ENCODE measurements at regions not wholly inside any gene's neighbourhood (a gene's known extent, or its start where the extent isn't known, plus 50 kb on each side); places are given as distances from the start of the nearest gene placed in this dataset.

DNA sequence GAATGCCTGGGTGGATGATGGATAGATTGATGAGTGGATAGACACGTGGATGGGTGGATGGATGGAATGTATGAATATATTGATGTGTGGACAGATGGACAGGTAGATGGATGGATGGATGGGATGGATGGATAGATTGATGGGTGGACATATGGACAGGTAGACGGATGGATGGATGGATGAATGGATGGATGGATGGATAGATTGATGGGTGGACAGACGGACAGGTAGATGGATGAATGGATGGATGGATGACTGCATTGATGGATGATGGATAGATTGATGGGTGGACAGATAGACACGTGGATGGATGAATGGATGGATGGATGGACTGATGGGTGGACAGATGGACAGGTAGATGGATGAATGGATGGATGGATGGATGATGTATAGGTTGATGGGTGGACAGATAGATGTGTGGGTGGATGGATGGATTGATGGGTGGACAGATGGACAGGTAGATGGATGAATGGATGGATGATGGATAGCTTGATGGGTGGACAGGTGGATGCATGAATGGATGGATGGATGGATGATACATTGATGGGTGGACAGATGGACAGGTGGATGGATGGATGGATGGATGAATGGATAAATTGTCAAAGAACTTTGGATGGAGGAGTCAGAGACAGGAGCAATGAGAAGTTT, 171.4 kb upstream of the AFDN start:
- Histone ChIP-seq H3K4me3 (ENCODE audit: insufficient read depth, low read depth, low read length) (no peak overlapping the region), H3K36me3 (replicated peaks; ENCODE audit: control insufficient read depth, insufficient read depth, low read length) (no peaks in the 10 kb centered on the region), H3K27me3 (ENCODE audit: control insufficient read depth, insufficient read depth, low read length) (no peaks in the 10 kb centered on the region)
- no peak for DNase-seq

DNA sequence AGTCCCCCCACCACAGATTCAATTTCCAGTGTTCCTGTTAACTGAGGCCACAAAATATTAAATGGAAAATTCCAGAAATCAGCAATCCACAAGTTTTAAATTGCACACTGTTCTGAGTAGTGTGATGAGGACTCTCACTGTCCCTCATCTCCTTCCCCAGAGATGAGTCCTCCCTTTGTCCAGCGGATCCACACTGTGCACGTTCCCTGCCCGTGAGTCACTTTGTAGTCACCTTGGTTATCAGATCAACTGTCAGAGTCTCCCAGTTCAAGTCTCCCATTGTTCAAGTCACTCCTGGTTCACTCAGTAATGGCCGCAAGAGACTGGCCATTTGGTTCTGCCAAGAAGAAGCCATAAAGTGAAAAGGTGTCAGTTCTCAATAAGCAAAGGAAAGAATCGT, 168.6 kb upstream of the AFDN start:
- DNase-seq, result no peak
- no peak overlapping the region for H3K4me3 ChIP-seq (ENCODE audit: insufficient read depth, low read depth, low read length)
- no peaks in the 10 kb centered on the region for H3K36me3 ChIP-seq (replicated peaks; ENCODE audit: control insufficient read depth, insufficient read depth, low read length)
- H3K27me3 ChIP-seq (ENCODE audit: control insufficient read depth, insufficient read depth, low read length), result no peaks in the 10 kb centered on the region

DNA sequence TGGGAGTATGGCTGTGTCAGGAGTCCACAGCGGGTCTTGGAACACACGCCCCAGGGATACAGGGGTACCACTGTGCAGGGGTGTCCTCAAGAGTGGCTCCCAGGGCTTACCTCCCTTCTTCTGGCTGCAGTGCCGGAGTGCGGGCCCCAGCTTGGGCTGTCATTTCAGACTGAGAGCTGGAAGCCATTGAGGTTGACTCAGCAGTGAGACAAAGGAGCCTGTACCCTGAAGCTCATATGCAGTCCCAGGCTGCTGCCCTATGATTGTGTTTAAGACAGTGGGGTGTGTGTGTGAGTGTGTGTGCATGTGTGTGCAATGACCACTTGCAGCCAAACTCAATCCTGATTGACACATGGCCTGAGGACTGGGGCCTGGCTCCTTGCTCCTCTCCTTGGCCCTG, 167.7 kb upstream of the AFDN start:
- H3K27me3 ChIP-seq (ENCODE audit: control insufficient read depth, insufficient read depth, low read length), result no peaks in the 10 kb centered on the region
- DNase-seq, result no peak
- no peaks in the 10 kb centered on the region for H3K36me3 ChIP-seq (replicated peaks; ENCODE audit: control insufficient read depth, insufficient read depth, low read length)
- no peak overlapping the region for H3K4me3 ChIP-seq (ENCODE audit: insufficient read depth, low read depth, low read length)

DNA sequence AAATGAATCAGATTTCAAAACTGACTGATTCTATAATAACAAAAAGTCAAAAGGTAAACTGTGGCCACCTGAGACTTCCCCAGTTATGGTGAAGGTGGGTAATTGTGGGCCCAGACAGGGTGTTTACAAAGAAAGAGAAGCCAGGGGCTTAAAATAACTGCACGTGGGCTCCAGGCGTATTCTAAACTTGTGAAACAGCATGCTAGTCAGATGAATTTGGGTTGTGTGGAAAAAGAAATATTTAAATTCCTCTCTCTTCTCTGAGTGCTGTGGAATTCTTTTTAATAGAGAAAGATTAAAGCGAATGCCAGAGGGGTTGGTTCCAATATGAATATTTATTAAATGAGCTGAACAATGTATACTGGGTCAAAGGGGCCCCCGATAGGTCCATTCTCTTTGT, 166.3 kb upstream of the AFDN start:
- Histone ChIP-seq H3K4me3 (ENCODE audit: insufficient read depth, low read depth, low read length) (no peak overlapping the region), H3K27me3 (ENCODE audit: control insufficient read depth, insufficient read depth, low read length) (no peaks in the 10 kb centered on the region)
- DNase-seq, result no peak

DNA sequence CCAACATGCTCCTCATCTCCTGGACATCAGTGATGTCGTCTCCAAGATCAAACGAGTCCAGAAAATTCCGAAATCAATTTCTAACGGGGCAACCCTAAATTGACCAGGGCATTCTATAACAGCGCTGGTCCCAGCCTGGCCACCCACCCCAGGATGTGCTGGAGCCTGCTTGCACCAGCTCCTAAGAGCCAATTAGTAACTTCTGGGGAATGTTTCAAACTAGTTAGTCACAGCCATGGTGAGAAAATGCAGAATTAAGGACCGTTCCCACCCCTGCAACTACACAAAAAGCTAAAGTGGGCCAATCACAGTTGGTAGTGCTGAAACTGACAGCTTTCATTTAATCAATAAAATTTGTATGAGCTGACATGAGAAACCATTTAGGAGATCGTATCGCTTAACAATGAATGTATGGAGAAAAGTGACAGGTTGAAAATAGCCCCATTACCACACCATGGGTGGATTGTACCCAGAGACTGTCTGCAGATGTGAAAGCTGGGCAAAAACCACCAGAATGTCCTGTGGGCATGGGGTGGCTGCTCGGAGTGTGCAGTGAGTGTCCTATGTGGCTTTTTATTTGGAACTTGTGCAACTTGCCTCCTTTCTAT, 165.7 kb upstream of the AFDN start:
- Histone ChIP-seq H3K36me3 (replicated peaks; ENCODE audit: control insufficient read depth, insufficient read depth, low read length) (no peaks in the 10 kb centered on the region), H3K4me3 (ENCODE audit: insufficient read depth, low read depth, low read length) (no peak overlapping the region), H3K27me3 (ENCODE audit: control insufficient read depth, insufficient read depth, low read length) (no peaks in the 10 kb centered on the region)
- no peak for DNase-seq

More for the DNA sequence above, 166.3 kb upstream of the AFDN start:
- no peaks in the 10 kb centered on the region for H3K36me3 ChIP-seq (replicated peaks; ENCODE audit: control insufficient read depth, insufficient read depth, low read length)

DNA sequence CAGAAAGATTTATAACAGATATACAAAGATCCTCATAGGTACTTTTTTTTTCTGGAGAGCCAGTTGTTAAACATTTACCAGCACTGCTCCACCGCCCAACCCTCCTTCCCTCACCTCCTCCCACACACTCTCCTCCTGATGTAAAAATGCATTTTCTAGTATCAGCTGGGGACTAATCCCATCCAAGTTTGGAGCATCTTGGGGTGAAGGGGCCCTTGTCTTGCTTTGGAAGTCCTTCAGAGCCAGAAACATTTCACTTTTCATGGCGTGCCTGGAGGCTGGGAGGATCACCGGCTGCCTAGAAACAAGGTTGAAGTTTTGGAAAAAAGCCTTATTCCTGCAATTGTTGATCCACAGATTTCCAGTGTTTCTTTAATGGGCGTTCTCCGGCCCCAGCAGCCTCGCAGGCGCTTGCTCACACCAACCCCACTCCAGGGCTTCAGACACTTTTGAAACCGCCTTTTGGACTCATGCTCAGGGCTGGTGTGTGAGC, 165.1 kb upstream of the AFDN start:
- DNase-seq, result no peak
- Histone ChIP-seq H3K36me3 (replicated peaks; ENCODE audit: control insufficient read depth, insufficient read depth, low read length) (no peaks in the 10 kb centered on the region), H3K27me3 (ENCODE audit: control insufficient read depth, insufficient read depth, low read length) (no peaks in the 10 kb centered on the region), H3K4me3 (ENCODE audit: insufficient read depth, low read depth, low read length) (no peak overlapping the region)

DNA sequence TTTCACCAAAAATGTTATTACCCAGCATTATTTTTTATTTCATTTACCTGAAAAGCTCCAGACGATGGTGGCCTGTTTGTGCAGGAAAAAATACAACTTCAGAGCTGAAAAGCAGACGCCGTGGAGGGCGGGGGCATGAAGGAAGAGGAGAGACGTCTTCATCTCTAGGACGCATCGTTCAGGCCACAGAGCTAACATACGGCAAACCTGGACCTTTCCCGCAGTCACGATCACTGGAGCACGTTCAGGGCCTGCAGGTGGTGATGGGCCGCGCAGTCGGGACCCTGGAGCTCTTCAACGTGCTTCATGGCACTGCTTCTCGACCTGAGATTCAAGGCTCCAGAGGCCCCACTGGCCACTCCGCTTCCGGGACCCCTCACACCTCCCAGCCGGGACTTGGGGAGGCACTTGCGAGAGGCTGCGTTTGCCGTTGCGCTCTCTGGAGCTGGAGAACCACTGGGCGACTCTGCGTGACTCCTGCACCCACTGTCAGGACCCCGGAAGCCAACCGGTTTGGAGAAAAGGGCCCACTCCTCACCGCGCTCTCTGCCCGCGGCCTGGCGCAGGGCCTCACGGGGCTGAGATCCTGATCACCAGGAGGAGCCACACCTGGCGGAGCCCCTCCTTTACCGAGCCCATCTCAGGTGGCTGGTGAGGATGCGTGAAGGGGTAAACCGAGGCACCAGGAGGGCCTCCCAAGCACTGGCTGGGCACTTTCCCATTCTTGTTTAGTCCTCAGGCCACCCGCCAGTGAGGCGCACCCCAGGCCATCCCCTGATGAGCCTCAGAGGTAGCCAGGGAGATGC, 164.4 kb upstream of the AFDN start:
- H3K4me3 ChIP-seq (ENCODE audit: insufficient read depth, low read depth, low read length), result no peak overlapping the region
- peak; percentile 51 for DNase-seq
- H3K36me3 ChIP-seq (replicated peaks; ENCODE audit: control insufficient read depth, insufficient read depth, low read length), result no peaks in the 10 kb centered on the region
- no peaks in the 10 kb centered on the region for H3K27me3 ChIP-seq (ENCODE audit: control insufficient read depth, insufficient read depth, low read length)

DNA sequence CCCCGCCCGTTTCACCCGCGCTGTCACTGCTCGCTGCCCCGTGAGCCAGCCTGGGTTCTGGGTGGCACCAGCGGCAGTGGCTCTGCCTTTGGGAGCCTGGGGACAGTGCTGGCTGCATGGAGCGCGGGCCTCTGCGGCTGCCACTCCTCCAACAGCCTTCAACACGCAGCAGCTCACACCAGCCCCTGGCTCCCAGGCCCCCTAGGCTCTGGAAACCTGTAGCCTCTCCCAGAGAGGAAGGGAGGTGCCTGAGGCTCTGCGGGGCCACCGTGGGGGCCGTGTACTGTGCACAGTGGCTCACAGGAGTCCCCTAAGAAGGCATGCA, 163.9 kb upstream of the AFDN start:
- no peaks in the 10 kb centered on the region for H3K27me3 ChIP-seq (ENCODE audit: control insufficient read depth, insufficient read depth, low read length)
- no peak for DNase-seq
- no peaks in the 10 kb centered on the region for H3K36me3 ChIP-seq (replicated peaks; ENCODE audit: control insufficient read depth, insufficient read depth, low read length)
- H3K4me3 ChIP-seq (ENCODE audit: insufficient read depth, low read depth, low read length), result no peak overlapping the region

DNA sequence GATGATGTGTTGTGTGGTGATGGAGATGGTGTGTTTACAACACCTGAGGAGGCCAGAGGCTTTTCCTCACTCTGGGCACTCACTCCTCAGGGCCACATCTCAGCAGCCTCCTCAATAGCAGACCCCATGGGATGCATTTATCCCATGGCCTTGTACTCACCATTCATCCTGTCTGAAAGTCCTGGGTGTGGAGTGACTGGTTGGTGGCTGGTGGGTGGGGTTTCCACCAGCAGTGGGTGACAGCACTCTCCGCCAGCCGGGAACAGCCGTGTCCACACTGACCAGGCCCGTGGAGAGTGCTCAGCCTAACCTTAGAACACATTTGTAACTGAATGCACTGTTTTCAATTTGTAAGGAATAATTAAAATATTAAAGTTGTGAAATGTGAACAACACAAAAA, 163.4 kb upstream of the AFDN start:
- no peak overlapping the region for H3K4me3 ChIP-seq (ENCODE audit: insufficient read depth, low read depth, low read length)
- no peaks in the 10 kb centered on the region for H3K36me3 ChIP-seq (replicated peaks; ENCODE audit: control insufficient read depth, insufficient read depth, low read length)

DNA sequence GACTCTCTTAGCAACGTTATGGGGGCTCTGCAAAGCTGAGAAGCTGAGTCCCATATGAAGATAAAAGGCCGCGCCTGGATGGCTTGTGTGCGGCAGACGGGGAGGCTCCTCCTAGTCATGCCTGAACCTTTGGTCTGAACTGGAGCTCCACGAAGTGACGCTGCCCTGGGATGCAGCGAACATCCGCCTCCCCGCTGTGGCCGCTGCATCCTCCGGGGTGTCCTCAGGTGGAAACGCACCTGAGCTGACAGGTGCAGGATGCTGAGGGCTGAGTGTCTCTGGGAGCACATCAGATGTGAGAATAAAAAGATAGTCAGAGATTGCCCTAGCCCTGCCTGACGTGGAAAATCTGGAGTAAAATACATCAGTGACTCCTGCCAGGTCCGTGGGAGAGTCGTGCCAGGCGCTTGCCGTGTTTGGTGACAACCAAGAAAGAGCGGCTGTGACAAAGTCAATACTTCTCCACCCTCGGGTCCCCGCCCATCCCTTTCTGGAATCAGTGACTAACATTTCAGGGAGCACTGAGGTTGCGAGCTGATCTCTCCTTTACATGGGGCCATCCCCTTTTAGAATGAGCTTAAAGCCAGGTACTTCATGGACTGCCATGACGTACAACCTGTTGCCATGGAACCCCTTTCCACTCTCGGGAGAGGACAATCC, 162.8 kb upstream of the AFDN start:
- Histone ChIP-seq H3K27me3 (ENCODE audit: control insufficient read depth, insufficient read depth, low read length) (no peaks in the 10 kb centered on the region), H3K4me3 (ENCODE audit: insufficient read depth, low read depth, low read length) (no peak overlapping the region), H3K36me3 (replicated peaks; ENCODE audit: control insufficient read depth, insufficient read depth, low read length) (no peaks in the 10 kb centered on the region)
- no peak for DNase-seq

More for the DNA sequence above, 163.4 kb upstream of the AFDN start:
- no peak for DNase-seq
- no peaks in the 10 kb centered on the region for H3K27me3 ChIP-seq (ENCODE audit: control insufficient read depth, insufficient read depth, low read length)

DNA sequence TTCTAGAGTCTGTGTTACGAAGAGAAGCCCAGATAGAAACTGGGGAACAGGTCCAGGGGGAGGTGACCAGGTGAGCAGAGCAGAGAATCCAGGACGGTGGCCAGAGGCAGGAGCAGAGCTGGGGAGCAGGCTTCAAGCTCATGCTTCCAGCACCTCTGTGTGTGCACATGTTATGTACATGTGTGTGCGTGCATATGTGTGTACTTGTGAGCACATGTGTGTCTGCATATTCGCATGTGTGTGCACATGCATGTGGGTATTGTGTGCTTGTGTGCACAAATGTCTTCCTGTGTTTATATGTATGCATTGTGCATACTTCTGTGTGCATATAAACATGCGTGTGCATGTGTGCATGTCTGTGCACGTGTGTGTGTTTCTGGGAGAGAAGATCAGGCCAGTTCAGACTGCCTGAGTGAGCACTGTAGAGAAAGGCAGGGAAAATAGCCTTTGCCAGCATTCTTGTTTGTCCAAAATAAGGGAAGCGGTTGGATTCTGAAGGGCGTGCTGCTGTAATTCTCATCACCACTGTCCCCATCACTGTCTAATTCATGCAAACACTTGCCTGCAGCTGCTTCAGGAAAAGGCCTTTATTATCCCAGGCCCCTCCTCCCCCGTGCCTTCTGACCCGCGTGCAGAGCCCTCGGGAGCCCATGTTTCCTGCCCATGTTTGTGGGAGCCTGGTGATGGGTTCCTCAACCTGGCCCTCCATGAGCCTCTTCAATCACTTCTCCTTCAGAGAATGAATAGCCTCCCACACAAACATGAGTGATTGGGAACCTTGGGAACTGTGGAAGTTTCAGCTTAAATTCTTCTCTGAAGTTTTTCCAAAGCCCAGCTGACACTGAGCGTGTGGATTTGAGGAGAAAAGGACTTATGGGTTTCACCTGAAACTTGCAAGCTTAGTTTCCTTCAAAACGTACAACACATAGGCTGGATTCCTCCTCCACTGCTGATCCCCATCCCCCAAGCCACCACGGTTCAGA, 161.7 kb upstream of the AFDN start:
- H3K36me3 ChIP-seq (replicated peaks; ENCODE audit: control insufficient read depth, insufficient read depth, low read length), result no peaks in the 10 kb centered on the region
- no peak overlapping the region for H3K4me3 ChIP-seq (ENCODE audit: insufficient read depth, low read depth, low read length)
- H3K27me3 ChIP-seq (ENCODE audit: control insufficient read depth, insufficient read depth, low read length), result no peaks in the 10 kb centered on the region
- no peak for DNase-seq

DNA sequence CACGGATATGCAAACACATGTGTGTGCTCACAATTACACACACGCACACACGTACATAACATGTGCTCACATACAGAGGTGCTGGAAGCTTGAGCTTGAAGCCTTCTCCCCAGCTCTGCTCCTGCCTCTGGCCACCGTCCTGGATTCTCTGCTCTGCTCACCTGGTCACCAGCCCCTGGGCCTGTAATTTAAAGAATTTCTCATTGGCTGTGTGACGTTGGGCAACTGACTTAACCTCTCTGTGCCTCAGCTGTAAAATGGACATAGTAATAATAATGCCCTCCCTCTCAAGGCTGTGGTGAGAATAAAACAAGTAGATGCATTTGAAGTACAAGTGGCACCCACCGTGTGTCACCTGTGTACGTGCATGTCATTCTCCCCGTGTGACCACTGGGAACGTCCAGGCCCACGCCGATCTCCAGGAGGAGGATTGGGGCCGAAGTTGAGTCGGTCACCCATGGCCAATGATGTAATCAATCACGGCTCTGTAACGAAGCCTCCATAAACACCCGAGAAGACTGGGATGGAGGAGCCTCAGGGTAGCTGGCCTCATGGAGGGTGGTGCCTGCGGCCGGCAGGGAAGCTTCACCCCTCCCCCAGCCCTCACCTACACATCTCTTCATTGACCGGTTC, 160.9 kb upstream of the AFDN start:
- Histone ChIP-seq H3K36me3 (replicated peaks; ENCODE audit: control insufficient read depth, insufficient read depth, low read length) (no peaks in the 10 kb centered on the region), H3K27me3 (ENCODE audit: control insufficient read depth, insufficient read depth, low read length) (no peaks in the 10 kb centered on the region), H3K4me3 (ENCODE audit: insufficient read depth, low read depth, low read length) (no peak overlapping the region)
- DNase-seq, result peak; percentile 49

DNA sequence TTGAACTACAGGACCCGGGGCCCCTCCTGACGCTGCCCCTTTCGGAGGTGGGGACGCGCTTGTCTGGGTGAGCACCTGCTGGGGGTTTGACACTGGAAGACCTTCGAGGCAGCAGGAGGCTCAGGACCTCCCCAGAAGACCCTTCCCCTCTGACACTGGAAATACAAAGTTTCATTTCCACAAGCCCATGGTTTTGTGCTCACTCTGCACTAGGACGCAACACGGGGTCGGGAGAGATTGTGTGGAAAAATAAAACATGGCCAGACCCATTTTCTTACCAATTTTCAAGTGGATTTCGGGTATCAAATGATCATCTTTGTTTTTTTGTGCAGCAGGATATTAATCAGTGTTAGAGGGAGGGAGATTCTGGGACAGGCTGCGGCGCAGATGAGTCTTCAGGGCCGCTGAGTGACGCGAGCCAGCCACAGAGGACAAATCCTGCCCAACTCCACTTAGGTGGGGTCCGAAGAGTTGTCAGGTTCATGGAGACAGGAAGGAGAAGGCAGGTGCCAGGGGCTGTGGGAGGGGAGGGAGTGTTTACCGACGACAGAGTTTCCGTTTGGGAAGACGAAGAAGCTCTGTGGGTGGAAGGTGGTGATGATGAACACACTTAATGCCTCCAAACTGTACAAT, 160.0 kb upstream of the AFDN start:
- H3K4me3 ChIP-seq (ENCODE audit: insufficient read depth, low read depth, low read length), result no peak overlapping the region
- no peak for DNase-seq
- H3K36me3 ChIP-seq (replicated peaks; ENCODE audit: control insufficient read depth, insufficient read depth, low read length), result no peaks in the 10 kb centered on the region
- no peaks in the 10 kb centered on the region for H3K27me3 ChIP-seq (ENCODE audit: control insufficient read depth, insufficient read depth, low read length)
